SW480 (cell line): ENCODE measurements at regions not wholly inside any gene's neighbourhood (a gene's known extent, or its start where the extent isn't known, plus 50 kb on each side); places are given as distances from the start of the nearest gene placed in this dataset.
"Not testable (repeated sequence)": the region's sequence is repeated elsewhere in the genome, so short reads cannot be mapped to it uniquely, and the experiment has no call there.

Source experiments
- DNase-seq: peaks from one replicate; pipeline ENCODE4 v3.0.0-alpha.2; 2016; ENCODE audit warnings: low spot score

DNA sequence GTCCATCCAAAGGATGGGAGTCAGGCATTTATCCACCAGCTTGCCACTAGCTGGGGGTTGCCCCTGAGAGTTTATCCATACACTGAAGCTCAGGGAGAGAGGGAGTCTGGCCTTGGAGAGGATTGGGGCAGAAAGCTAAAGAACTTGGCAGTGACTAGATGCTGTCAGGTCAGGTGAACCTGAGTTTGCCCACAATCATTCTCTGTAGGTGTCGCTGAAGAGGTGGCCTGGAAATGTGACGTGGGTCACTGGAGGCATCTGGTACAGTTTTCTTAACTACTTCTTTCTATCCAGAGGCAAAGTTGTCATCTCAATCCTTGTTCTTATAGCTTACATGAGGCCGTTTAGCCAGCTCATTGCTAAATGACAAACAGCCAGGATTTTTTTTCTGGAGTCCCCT is 298.0 kb upstream of the CTNNB1 start:
- no peak for DNase-seq

GRCh38 chr3:40901796-40902195 is 297.5 kb upstream of the CTNNB1 start:
- no peak for DNase-seq

DNA sequence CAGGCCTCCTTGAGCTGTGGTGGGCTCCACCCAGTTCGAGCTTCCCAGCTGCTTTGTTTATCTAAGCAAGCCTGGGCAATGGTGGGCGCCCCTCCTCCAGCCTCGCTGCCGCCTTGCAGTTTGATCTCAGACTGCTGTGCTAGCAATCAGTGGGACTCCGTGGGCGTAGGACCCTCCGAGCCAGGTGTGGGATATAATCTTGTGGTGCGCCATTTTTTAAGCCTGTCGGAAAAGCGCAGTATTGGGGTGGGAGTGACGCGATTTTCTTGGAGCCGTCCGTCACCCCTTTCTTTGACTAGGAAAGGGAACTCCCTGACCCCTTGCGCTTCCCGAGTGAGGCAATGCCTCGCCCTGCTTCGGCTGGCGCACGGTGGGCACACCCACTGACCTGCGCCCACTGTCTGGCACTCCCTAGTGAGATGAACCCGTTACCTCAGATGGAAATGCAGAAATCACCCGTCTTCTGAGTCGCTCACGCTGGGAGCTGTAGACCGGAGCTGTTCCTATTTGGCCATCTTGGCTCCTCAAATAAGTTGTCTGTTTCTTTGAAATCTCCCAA is 291.3 kb upstream of the CTNNB1 start:
- DNase-seq = not testable (repeated sequence)

DNA sequence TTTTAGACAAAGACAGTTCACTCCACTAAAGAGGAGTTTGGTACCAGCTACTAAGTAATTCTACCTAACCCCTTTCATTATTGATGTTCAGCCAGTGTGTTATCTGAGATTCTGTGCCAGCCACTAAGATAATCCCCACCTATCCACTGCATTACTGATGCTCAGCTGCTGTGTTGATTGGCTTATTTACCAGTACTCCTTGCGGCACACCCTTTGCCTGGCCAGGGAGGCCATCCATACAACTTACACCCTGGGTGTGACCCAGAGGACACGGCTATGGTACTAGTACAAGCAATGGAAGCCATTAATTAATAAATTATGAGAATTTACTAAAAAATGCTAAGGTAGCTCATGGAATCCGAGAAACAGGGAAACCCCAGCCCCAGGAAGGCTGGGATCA is 290.7 kb upstream of the CTNNB1 start:
- no peak for DNase-seq

GRCh38 chr3:40911264-40911663 is 288.0 kb upstream of the CTNNB1 start:
- no peak for DNase-seq

- peak; percentile 36 for DNase-seq
Observed at GRCh38 chr3:40911928-40912327, 287.4 kb upstream of the CTNNB1 start.

GRCh38 chr3:40912461-40912860 is 286.8 kb upstream of the CTNNB1 start:
- DNase-seq = no peak

- no peak for DNase-seq
Observed at GRCh38 chr3:40913192-40913591, 286.1 kb upstream of the CTNNB1 start.

DNA sequence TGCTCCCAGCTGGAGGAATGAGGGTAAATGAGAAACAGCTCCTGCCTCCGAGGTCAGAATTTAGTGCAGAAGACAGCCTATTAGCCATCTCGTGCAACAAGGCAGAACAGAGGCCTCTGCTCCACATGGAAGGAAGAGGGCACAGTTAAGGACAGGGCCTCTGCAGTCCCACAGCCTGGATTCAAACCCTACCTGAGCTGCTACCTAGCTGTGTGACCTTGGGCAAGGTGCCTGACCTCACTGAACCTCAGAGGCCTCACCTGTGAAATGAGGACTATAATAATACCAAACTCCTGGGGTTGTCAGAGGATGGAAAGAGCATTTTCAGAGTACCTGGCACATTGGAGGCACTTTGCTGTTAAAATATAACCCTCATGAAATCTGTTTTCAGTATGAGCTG is 285.7 kb upstream of the CTNNB1 start:
- no peak for DNase-seq

DNA sequence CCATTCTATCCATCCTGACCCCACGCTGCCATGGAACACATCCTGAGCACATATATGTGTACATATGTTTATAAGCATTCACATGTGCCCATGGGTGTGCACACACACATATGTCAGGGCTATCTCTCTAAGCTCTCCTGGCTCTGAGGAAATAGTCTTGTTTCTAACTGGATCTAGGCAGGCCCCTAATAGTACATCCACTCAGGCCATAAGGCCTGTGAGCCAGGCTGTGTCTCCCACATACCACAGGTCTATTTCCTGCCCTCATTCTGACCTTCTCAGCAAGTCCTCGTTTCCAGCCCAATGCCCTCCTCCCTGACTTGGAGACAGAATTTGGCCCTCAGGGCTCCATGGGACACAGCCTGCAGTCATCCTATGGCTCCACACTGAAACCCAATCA is 284.8 kb upstream of the CTNNB1 start:
- DNase-seq = no peak

DNA sequence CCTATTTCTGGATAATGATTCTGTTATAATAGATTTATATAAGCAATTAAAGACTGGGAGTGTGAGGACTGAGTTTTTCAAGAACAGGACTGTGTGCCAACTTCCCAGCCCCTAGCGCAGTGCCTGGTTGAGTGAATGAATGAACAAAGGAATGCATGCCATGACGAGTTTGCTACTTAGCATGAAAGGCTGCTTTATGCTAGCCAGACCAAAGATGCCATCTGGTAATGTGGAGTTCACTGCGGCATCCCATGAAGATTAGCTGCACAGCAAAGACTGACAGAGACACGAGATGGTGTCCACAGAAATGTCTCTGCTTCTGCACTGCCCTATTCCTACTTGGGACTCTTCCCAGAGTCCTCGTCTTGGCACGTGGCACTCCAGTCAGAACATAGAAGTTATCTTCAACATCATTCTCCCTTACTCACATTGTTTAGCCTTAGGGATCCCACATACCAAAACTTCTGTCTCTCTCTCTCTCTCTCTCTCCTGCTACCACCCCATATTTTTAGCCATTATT is 283.9 kb upstream of the CTNNB1 start:
- DNase-seq = no peak

DNA sequence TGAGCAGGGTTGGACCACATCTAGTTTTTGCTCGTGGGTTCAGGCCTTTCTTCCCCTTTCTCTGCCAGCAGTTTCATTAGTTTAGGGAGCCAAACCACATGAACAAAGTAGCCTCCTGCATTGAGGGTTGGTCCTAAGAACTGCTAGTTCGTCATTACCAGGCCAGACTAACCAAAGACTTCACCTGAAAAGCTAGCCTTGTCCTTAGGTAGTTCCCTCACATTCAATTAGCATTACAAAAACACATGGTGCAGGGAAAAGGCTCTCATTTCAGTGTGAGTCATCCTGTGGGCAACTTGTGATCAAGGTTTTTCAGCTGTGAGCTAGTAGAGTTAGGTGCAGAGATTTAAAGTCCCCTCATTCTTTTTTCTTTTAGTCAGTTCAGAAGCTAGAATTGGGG is 279.3 kb upstream of the CTNNB1 start:
- DNase-seq = peak; percentile 64

- DNase-seq = no peak
Observed at GRCh38 chr3:40921251-40921650, 278.1 kb upstream of the CTNNB1 start.

DNA sequence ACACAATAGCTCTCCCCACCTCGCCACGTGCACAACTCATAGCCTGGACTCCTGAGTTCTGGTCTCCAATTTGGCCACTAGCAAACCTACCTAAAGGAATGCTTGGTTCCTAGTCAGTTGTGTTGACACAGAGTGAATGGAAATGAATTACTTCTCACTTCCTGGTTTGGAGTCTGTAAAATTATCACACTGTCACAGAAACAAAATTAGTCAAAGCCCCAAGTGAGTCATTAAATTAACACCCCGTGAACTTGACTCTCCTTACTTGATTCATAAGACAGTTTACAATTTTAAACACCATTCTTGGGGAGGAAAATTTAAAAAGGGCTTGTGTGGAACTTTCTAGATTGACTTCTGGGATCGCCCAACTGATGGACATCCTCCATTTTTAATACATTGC is 276.2 kb upstream of the CTNNB1 start:
- no peak for DNase-seq

- DNase-seq = no peak
Observed at GRCh38 chr3:40923651-40924050, 275.7 kb upstream of the CTNNB1 start.

DNA sequence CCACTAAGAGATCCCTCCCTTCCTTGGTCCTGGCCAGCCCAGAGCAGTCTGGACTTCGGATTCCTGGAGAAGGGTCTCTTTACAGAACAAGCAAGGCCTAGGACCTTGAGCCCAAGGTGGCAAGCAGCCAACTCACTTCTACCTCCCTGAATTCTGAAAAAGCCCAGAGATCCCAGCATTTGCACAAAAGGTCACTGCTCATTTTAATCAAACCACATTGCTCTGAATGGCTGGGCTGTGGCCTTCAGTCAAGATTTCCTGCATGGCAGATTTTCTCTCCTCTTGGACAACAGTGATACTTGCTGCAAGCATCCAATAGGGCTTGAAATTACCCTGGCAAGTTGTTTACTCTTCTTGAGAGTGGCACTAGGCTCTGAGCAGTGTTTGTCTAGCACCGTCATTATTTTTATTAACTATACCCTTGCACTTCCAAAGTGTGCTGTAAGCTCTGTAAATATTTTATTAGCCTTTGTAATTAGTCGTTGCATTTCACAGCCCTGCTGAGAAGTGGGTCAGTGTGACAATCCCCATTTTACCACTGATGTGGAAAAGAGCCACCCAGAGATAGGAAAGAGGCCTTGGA is 274.7 kb upstream of the CTNNB1 start:
- no peak for DNase-seq

DNA sequence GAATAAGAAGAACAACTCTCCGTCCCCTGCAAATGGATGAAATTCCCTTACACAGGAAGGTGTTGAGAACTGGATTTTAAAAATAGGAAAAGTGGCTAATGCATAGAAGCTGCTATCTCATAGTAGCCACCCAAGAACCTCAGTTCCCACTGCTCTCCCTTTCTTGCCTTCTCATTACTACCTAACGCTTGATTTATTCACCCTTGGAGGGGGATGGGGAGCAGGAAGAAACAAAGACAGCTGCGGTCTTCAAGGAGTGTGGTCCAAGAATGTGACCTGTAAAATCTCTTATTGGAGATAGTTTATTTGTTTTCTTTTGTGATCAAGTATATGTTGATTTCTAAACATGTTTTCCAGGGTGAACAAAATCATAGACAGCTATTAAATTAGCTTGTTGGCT is 274.1 kb upstream of the CTNNB1 start:
- no peak for DNase-seq

GRCh38 chr3:40930131-40930538 is 269.2 kb upstream of the CTNNB1 start:
- DNase-seq = peak; percentile 76

- DNase-seq = no peak
Observed at GRCh38 chr3:40930756-40931155, 268.5 kb upstream of the CTNNB1 start.

GRCh38 chr3:40938591-40938990 is 260.7 kb upstream of the CTNNB1 start:
- peak; percentile 11 for DNase-seq

DNA sequence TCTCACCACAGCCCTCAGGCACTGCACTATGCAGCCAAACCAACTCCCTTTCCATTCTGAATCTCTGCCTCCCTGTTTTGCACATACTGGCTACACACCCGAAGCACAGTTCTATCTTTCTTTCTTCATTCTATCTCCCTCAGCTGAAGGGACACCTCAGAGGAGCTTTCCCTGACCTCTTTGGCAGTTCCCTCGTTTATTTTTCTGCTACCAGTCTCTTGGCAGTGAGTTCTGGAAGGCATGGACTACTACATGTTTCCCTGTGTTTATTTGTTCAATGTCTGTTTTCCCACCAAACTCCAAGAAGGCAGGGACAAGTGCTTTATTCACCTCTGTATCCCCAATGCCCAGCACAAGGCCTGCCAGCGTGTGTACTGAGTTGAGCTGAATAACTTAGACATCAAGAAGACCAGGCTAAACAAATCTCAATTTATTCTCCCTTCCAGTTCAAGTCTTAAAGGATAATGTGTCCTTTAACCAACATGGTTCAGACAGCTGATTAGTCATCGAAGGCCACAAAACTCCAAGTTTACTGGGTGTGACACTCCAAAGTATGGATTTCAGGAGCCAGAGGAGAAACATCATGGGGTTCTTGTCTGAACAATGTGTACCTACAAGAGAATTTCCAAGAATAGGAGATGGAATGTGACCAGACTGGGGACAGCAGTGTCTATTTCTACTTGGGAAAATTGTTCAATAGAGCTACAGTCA is 260.1 kb upstream of the CTNNB1 start:
- peak; percentile 86 for DNase-seq

DNA sequence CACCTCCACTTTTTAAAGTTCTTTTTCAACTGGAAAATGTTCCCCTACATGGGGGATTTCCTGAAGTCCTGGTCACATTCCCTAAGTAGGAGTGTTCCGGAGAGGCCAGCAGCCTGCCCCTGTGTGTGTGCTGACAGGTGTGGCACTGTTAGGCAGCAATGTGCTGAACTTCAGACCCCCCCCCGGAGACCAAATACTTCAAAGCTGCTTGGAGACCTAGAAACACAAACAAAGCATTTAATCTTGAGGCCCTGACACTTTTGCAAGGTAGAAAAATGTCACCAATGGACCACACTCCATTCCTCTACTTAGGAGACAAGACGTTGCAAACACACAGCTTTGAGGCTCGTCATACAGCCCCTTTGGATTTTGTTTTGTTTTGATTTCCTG is 259.6 kb upstream of the CTNNB1 start:
- peak; percentile 93 for DNase-seq

GRCh38 chr3:40940651-40941050 is 258.7 kb upstream of the CTNNB1 start:
- no peak for DNase-seq

- not testable (repeated sequence) for DNase-seq
Observed at GRCh38 chr3:40947022-40947421, 252.3 kb upstream of the CTNNB1 start.
